Breast epithelium (tissue), 3 donors: ENCODE measurements at regions not wholly inside any gene's neighbourhood (a gene's known extent, or its start where the extent isn't known, plus 50 kb on each side); places are given as distances from the start of the nearest gene placed in this dataset.

Source experiments
- POLR2A ChIP-seq: fragments of 450-650 bp; IDR thresholded peaks from one replicate; pipeline ENCODE4 v1.6.1; 2016; ENCODE audit warnings: antibody characterized with exemption, mild to moderate bottlenecking, moderate library complexity
- POLR2AphosphoS5 ChIP-seq, 3 donors: sonication (generic); formaldehyde crosslinking; IDR thresholded peaks; one replicate each; pipeline ENCODE4 v1.6.1; 2017; ENCODE audit warnings: antibody characterized with exemption in 3 of 3
- TF ChIP-seq, protein P1 (sequence below), 3 donors: fragments of 450-650 bp; IDR thresholded peaks; one replicate each; pipeline ENCODE4 v1.5.1; 2016 to 2017; ENCODE audit warnings: antibody characterized with exemption in 3 of 3, mild to moderate bottlenecking in 3 of 3, moderate library complexity in 3 of 3

DNA sequence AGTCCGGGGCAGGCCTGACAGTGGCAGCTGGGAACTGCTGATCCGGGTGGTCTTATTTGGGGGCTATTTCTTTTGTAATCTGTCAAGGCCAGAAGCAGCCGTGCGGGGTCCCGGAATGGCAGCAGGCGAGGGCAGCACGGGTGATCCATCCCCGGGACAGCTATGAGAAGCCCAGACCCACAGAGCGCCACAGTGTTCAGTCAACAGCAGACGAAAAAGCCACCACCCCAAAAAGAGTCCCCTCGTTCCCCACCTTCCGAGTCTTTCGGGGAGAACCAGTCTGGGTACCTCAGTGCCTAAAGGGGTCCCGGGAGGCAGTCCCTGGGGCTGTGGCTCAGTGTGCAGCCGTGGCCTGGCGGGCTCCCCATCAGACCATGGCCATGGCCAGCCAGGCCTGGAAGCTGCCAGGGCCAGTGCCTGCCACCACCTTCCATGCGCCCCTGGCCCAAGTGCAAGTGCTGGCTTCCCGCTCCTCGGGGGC is 125.1 kb upstream of the KCTD7 start:
- TF ChIP-seq, protein P1, sequence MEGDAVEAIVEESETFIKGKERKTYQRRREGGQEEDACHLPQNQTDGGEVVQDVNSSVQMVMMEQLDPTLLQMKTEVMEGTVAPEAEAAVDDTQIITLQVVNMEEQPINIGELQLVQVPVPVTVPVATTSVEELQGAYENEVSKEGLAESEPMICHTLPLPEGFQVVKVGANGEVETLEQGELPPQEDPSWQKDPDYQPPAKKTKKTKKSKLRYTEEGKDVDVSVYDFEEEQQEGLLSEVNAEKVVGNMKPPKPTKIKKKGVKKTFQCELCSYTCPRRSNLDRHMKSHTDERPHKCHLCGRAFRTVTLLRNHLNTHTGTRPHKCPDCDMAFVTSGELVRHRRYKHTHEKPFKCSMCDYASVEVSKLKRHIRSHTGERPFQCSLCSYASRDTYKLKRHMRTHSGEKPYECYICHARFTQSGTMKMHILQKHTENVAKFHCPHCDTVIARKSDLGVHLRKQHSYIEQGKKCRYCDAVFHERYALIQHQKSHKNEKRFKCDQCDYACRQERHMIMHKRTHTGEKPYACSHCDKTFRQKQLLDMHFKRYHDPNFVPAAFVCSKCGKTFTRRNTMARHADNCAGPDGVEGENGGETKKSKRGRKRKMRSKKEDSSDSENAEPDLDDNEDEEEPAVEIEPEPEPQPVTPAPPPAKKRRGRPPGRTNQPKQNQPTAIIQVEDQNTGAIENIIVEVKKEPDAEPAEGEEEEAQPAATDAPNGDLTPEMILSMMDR (IDR thresholded peaks at IDR 0.05) = no peak
- TF ChIP-seq POLR2AphosphoS5 (IDR thresholded peaks at IDR 0.05) = no peak
- TF ChIP-seq POLR2A = no peak
